22Rv1 (cell line): ENCODE measurements at regions not wholly inside any gene's neighbourhood (a gene's known extent, or its start where the extent isn't known, plus 50 kb on each side); places are given as distances from the start of the nearest gene placed in this dataset.

Experiments used
- ZFX ChIP-seq: fragments of 450-650 bp; IDR thresholded peaks from 2 replicates; pipeline ENCODE4 v1.6.1; 2017; ENCODE audit warnings: antibody characterized with exemption, borderline replicate concordance
- TF ChIP-seq, protein P1 (sequence below): fragments of 450-650 bp; IDR thresholded peaks from 2 replicates; pipeline ENCODE4 v1.5.1; 2017; ENCODE audit warnings: mild to moderate bottlenecking

DNA sequence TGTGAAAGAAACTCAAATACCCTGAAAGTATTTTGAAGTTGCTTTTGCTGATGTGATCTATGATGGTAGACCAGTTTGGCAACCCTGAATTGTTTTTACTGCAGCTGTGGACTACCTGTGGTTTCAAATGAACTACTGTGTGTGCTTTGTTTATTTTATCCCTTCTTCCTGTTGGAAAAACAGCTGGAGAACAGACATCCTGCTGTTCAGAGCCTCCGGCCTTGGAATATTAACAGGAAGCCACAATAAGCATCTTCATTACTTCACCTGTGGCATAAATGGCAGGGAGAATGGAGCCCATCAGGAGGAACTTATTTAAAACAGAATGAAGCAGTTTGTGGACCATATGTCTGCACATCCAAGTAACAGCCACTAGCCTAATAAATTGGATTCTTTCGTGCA is 104.8 kb downstream of the DUSP6 start:
- TF ChIP-seq, protein P1, sequence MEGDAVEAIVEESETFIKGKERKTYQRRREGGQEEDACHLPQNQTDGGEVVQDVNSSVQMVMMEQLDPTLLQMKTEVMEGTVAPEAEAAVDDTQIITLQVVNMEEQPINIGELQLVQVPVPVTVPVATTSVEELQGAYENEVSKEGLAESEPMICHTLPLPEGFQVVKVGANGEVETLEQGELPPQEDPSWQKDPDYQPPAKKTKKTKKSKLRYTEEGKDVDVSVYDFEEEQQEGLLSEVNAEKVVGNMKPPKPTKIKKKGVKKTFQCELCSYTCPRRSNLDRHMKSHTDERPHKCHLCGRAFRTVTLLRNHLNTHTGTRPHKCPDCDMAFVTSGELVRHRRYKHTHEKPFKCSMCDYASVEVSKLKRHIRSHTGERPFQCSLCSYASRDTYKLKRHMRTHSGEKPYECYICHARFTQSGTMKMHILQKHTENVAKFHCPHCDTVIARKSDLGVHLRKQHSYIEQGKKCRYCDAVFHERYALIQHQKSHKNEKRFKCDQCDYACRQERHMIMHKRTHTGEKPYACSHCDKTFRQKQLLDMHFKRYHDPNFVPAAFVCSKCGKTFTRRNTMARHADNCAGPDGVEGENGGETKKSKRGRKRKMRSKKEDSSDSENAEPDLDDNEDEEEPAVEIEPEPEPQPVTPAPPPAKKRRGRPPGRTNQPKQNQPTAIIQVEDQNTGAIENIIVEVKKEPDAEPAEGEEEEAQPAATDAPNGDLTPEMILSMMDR = no peak
- no peak for TF ChIP-seq ZFX
